Activated naive CD8-positive, alpha-beta T cell treated with anti-CD3 and anti-CD28 coated beads for 36 hours (primary cell): ENCODE measurements at regions not wholly inside any gene's neighbourhood (a gene's known extent, or its start where the extent isn't known, plus 50 kb on each side); places are given as distances from the start of the nearest gene placed in this dataset.
"Not testable (repeated sequence)": the region's sequence is repeated elsewhere in the genome, so short reads cannot be mapped to it uniquely, and the experiment has no call there.

ENCODE experiments used
- DNase-seq: peaks from one replicate; pipeline ENCODE4 v3.0.0; 2021
- H3K27ac Mint-ChIP-seq: one replicate; pipeline ENCODE4 v1.8.0; 2022; ENCODE audit warnings: mild to moderate bottlenecking, moderate library complexity, mixed read lengths
- H3K27me3 Mint-ChIP-seq: one replicate; pipeline ENCODE4 v1.8.0; 2022; ENCODE audit warnings: mild to moderate bottlenecking, mixed read lengths
- H3K36me3 Mint-ChIP-seq: one replicate; pipeline ENCODE4 v1.8.0; 2021; ENCODE audit warnings: mild to moderate bottlenecking, mixed read lengths
- H3K4me1 Mint-ChIP-seq: one replicate; pipeline ENCODE4 v1.8.0; 2021; ENCODE audit warnings: mixed read lengths
- H3K4me3 Mint-ChIP-seq: one replicate; pipeline ENCODE4 v1.8.0; 2022; ENCODE audit warnings: mild to moderate bottlenecking, moderate library complexity, mixed read lengths
- H3K9me3 Mint-ChIP-seq: one replicate; pipeline ENCODE4 v1.8.0; 2022; ENCODE audit warnings: mixed read lengths

DNA sequence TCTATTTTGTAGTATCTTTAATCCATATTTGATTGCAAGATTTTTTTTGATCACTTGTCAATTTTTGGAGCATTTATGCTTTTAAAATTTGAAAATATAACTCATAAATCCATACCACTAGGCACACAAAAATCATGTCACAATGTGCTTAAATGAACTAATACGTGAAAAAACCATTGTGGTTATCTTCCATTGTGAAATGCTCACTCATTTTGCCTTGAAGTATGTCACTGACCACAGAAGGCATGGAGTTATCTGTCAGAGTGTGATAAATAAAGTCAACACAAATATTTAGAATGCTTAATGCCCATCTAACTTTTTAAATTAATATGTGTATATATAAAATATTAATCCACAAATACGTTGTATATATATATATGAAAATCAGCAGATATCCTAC is 347.2 kb downstream of the PTPRC start:
- no peak for DNase-seq
- no peak overlapping the region for H3K4me3 Mint-ChIP-seq
- no peak overlapping the region for H3K27ac Mint-ChIP-seq
- peaks cover 2% of the 10 kb centered on the region for H3K4me1 Mint-ChIP-seq
- H3K27me3 Mint-ChIP-seq = no peaks in the 10 kb centered on the region
- no peaks in the 10 kb centered on the region for H3K9me3 Mint-ChIP-seq
- no peaks in the 10 kb centered on the region for H3K36me3 Mint-ChIP-seq

DNA sequence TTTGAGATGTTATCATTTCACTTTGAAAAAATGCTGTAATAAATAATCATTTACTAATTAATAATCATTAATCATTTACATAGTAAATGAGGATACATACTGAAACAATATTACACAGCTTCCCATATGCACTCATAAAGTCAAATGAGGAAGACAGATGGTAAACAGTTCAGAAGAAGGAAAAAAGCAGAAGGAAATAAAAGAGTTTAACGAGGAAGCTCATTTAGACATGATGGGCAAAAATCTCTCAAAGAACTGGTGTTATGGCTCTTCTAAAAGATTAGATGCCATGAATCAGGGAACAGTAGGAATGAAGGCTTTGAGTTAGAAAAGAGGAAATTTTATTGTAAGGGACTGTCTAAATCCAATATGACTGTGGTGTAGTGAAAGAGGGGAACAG is 347.6 kb downstream of the PTPRC start:
- Mint-ChIP-seq H3K27me3 (no peaks in the 10 kb centered on the region), H3K4me1 (peaks cover 2% of the 10 kb centered on the region), H3K9me3 (no peaks in the 10 kb centered on the region), H3K27ac (no peak overlapping the region), H3K36me3 (no peaks in the 10 kb centered on the region), H3K4me3 (no peak overlapping the region)
- no peak for DNase-seq

DNA sequence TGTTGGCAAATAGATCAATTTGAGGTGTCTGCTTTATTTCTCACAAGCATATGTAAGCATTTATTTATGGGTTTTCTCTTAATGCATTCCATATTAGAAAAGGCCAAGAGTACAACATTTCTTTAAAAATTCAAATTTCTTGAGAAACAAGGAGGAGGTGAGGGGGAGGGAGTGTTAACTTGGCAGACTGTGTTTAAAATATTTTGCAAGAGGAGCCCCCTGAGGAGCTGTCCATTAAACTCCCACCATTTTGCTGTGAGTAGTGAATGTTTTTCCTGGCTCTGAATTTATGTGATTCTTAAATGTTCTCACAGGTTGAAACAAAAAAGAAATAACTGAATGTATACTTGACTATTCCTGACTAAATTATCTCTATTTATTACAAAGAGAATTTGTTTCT is 363.8 kb downstream of the PTPRC start:
- Mint-ChIP-seq H3K4me1 (no peaks in the 10 kb centered on the region), H3K27me3 (no peaks in the 10 kb centered on the region), H3K4me3 (no peak overlapping the region), H3K9me3 (no peaks in the 10 kb centered on the region), H3K36me3 (no peaks in the 10 kb centered on the region), H3K27ac (no peak overlapping the region)
- DNase-seq = no peak

DNA sequence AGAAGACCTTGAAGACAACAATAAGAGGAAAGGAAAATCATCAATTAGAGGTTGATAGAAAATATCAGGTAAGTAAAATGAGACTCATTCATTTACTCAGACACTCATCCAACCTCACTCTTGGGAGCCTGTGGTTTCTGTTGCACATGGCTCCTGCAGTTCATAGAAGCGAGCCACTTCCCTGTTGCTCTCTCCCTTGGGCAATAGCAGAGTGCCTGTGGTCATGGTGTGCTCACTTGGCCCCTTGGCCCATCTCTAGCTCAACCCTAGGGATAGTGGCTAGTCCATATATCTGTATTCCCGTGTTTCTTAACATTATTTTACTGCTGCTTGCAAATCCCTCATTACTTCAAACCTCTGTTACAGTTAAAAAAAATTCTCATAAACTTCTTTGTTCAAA is 368.6 kb downstream of the PTPRC start:
- H3K4me3 Mint-ChIP-seq = no peak overlapping the region
- peaks cover 15% of the 10 kb centered on the region for H3K4me1 Mint-ChIP-seq
- H3K9me3 Mint-ChIP-seq = no peaks in the 10 kb centered on the region
- H3K36me3 Mint-ChIP-seq = no peaks in the 10 kb centered on the region
- peaks cover 6% of the 10 kb centered on the region for H3K27me3 Mint-ChIP-seq
- no peak for DNase-seq
- H3K27ac Mint-ChIP-seq = no peak overlapping the region

DNA sequence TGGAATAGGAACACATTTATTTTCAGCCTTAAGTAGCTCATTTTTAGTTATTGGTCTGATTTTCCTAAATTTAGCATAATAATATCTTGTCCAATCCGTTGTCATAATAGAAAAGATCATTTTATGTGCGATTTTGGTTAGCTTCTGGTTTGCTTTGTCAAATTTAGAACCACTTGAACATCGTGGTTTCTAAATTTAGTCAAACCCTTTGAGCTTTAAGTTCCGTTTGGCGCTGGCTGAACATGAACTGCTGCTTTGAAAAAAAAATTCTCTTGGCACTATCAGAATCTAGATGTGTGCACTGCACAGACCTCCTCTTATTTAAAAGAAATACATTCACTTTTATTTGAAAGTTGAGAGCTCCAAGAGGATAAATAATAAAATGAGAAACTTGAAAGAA is 370.6 kb downstream of the PTPRC start:
- H3K9me3 Mint-ChIP-seq = no peaks in the 10 kb centered on the region
- no peaks in the 10 kb centered on the region for H3K36me3 Mint-ChIP-seq
- peak overlapping the region; percentile 8 for H3K4me3 Mint-ChIP-seq
- peaks cover 15% of the 10 kb centered on the region for H3K4me1 Mint-ChIP-seq
- peak overlapping the region; percentile 62 for H3K27ac Mint-ChIP-seq
- peaks cover 6% of the 10 kb centered on the region for H3K27me3 Mint-ChIP-seq
- no peak for DNase-seq

DNA sequence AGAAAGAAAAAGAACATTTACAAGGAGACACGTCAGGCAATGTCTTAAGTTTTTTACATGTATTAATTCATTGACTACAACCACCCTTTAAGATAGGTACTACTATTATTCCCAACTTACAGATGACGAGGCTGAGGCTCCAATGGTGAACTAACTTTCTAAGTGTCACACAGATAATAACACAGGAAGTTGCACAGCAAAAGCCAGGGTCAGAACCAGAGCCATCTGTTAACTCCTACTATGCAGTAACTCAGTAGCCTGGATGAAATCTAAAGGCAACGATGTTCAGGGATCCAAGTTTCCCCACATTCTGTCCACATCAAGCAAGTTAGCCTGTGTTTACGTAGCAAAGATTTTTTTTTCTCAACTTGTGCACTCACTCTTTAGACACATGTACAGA is 371.7 kb downstream of the PTPRC start:
- Mint-ChIP-seq H3K27me3 (peaks cover 6% of the 10 kb centered on the region), H3K36me3 (no peaks in the 10 kb centered on the region), H3K4me1 (peaks cover 15% of the 10 kb centered on the region), H3K9me3 (no peaks in the 10 kb centered on the region), H3K4me3 (no peak overlapping the region), H3K27ac (no peak overlapping the region)
- no peak for DNase-seq

DNA sequence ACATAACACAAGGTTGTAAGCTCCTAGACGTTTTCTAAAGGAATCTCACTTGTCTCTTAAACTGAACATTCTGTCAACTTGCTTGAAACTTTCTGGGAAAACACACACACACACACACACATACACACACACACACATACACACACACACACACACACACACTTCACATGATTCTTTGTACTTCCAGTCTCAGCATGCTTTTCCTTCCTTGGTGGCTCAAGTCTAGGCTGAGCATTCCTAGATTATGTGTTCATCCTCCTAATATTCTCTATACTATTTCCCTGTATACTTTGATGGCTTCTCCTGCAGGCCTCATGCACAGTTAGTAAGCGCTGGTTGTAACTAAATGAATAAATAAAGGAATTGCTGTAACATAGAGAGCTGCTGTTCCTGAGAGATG is 372.1 kb downstream of the PTPRC start:
- Mint-ChIP-seq H3K4me3 (no peak overlapping the region), H3K27me3 (peaks cover 6% of the 10 kb centered on the region)

DNA sequence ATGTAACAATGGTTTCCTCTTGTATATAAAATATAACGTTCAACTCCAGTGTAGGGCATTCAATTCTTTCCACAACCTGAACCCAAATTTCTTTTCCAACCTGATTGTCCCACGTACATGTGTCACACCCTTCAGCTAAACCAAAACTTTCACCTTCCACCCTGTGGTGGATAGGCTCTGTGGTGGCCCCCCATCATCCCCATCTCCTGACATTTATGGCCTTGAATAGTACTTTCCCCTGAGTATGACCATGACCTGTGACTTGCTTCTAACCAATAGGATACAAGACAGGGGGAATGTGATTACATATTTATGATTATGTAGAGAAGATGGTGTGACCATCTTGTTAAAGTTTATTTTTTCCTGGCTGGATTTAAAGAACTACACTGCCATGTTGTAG is 377.0 kb downstream of the PTPRC start:
- Mint-ChIP-seq H3K4me1 (peaks cover 5% of the 10 kb centered on the region), H3K4me3 (no peak overlapping the region), H3K9me3 (no peaks in the 10 kb centered on the region), H3K27ac (no peak overlapping the region), H3K36me3 (no peaks in the 10 kb centered on the region), H3K27me3 (no peaks in the 10 kb centered on the region)
- DNase-seq = no peak

More for the DNA sequence above, 372.1 kb downstream of the PTPRC start:
- Mint-ChIP-seq H3K36me3 (no peaks in the 10 kb centered on the region), H3K27ac (no peak overlapping the region), H3K9me3 (no peaks in the 10 kb centered on the region), H3K4me1 (peaks cover 18% of the 10 kb centered on the region)
- DNase-seq = no peak

DNA sequence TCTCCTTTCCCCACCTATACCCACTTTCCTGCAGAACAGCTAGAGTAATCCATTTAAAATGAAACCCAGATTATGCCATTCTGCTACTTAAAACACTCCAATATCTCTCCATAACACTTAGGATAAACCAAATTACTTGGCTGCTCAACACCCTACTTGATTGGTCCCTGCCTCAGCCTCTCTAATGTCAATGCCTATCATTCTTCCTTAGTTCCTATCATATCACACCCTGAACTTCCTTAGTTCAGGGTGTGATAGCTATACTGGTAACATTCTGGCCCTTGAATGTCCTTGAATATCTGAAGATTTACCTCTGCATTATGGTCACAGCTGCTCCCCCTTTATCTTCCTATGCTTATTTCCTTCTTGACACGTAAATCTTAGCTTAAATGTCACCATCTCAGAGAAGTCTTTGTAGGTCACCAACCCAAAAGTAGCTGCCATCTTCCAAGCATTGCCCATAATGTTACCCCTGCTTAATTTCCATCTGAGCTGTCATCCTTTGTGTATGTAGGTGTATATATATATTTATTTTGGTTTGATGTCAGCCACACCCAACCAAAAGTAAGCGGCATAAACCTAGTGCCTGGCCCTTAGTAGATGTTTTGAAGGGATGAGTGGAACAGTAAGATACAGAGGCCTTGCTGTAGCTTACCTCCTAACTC is 379.8 kb downstream of the PTPRC start:
- no peaks in the 10 kb centered on the region for H3K27me3 Mint-ChIP-seq
- DNase-seq = no peak
- H3K4me3 Mint-ChIP-seq = no peak overlapping the region
- H3K36me3 Mint-ChIP-seq = no peaks in the 10 kb centered on the region
- H3K27ac Mint-ChIP-seq = no peak overlapping the region
- no peaks in the 10 kb centered on the region for H3K9me3 Mint-ChIP-seq
- H3K4me1 Mint-ChIP-seq = peaks cover 9% of the 10 kb centered on the region

DNA sequence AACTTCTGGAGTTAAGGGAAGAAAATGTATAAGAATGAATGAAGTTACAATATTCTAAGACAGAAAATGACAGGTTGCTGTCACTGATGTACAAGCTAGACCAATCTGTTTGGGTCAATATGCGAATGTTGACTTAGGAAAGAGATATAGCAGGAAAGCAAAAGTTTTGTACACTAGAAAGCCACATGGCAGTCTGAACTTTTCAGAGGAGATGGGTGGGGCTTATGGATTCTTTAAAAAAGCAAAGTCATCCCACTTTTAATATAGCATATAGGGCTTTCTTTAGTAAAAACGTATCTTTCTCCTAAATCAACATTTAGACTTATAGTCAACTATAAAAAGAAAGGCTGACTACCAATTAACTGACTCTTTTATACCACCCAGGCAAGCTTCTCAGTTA is 381.2 kb downstream of the PTPRC start:
- Mint-ChIP-seq H3K9me3 (no peaks in the 10 kb centered on the region), H3K27me3 (no peaks in the 10 kb centered on the region), H3K27ac (no peak overlapping the region), H3K4me3 (no peak overlapping the region), H3K36me3 (no peaks in the 10 kb centered on the region), H3K4me1 (peaks cover 9% of the 10 kb centered on the region)
- no peak for DNase-seq

DNA sequence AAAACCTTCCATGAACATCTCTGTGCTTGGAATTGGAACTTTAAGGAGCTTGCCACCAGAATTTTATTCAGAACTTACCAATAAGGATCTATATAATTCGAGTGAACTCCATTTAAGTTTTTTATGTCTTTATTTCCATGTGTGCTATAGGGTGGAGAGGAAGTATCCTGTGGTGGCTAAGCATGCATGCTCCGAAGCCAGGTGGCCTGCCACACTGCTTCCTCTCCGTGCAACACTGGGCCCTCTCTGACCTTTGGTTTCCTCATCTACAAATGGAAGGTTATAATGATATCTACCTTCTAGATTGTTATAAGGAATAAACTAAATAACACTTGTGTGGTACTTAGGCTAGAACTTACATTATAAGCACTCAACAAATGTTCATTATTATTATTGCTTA is 382.1 kb downstream of the PTPRC start:
- no peak overlapping the region for H3K4me3 Mint-ChIP-seq
- H3K27ac Mint-ChIP-seq = no peak overlapping the region
- H3K4me1 Mint-ChIP-seq = peaks cover 6% of the 10 kb centered on the region
- H3K9me3 Mint-ChIP-seq = no peaks in the 10 kb centered on the region
- no peaks in the 10 kb centered on the region for H3K36me3 Mint-ChIP-seq
- no peaks in the 10 kb centered on the region for H3K27me3 Mint-ChIP-seq
- no peak for DNase-seq

DNA sequence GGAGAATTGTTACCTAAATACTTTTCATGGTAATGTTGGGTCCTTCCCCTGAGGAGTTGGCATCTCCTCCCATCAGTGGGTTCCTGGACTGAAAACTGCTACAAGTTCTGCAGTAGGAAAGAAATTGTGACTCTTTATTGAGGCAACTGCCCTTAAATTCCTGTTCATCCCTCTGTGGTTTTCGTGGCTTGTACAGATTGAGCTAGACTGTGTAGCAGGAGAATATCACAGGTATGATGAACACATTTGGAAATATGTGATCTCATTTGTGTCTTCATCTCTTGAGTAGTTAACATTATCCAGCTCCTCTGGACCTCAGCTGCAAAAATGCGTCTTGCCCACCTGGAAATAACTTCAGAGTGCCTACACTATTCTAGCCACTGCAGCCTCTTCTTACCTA is 390.6 kb downstream of the PTPRC start:
- Mint-ChIP-seq H3K4me1 (peaks cover 21% of the 10 kb centered on the region), H3K27ac (no peak overlapping the region), H3K36me3 (peaks cover 6% of the 10 kb centered on the region), H3K27me3 (no peaks in the 10 kb centered on the region), H3K4me3 (no peak overlapping the region), H3K9me3 (peaks cover 7% of the 10 kb centered on the region)
- DNase-seq = no peak

DNA sequence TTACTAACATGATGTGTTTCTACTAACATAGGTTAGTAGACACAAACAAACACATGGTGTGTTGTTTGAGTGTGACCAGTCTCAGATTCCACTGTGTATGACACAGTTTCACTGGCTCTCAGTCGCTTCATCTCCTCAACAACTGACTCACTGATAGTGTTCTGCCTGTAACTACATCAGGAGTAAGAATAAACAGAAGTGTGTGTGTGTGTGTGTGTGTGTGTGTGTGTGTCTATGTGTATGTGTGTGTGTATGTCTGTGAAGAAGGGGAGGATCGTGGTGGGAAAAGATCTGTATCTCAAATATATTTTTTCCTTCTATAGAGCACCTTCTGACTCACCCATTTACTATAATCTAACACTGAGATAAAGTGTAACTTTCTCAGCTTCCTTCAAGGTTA is 391.0 kb downstream of the PTPRC start:
- peaks cover 7% of the 10 kb centered on the region for H3K9me3 Mint-ChIP-seq
- H3K27me3 Mint-ChIP-seq = no peaks in the 10 kb centered on the region
- peaks cover 6% of the 10 kb centered on the region for H3K36me3 Mint-ChIP-seq
- H3K4me3 Mint-ChIP-seq = no peak overlapping the region
- peaks cover 21% of the 10 kb centered on the region for H3K4me1 Mint-ChIP-seq
- H3K27ac Mint-ChIP-seq = no peak overlapping the region
- DNase-seq = no peak

DNA sequence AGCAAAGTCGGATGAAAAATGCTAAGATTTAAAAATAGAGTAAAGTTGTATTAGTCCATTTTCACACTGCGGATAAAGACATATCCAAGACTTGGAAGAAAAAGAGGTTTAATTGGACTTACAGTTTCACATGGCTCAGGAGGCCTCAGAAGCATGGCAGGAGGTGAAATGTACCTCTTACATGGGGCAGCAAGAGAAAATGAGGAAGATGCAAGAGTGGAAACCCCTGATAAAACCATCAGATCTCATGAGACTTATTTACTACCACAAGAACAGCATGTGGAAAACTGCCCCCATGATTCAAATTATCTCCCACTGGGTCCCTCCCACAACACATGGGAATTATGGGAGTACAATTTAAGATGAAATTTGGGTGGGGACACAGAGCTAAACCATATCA is 391.7 kb downstream of the PTPRC start:
- H3K4me1 Mint-ChIP-seq = peaks cover 21% of the 10 kb centered on the region
- H3K9me3 Mint-ChIP-seq, H3K27me3 Mint-ChIP-seq, H3K4me3 Mint-ChIP-seq, DNase-seq, H3K27ac Mint-ChIP-seq, H3K36me3 Mint-ChIP-seq: not testable (repeated sequence)

DNA sequence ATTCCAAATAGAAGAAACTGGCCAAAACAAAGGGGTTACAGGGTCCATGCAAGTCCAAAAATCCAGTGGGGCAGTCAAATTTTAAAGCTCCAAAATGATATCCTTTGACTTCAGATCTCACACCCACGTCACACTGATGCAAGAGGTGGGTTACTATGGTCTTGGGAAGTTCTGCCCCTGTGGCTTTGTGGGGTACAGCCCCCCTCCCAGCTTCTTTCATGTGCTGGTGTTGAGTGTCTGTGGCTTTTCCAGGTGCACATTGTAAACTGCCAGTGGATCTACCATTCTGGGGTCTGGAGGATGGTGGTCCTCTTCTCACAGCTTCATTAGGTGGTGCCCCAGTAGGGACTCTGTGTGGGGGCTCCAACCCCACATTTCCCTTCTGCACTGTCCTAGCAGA is 392.3 kb downstream of the PTPRC start:
- H3K4me1 Mint-ChIP-seq = peaks cover 21% of the 10 kb centered on the region
- H3K36me3 Mint-ChIP-seq, H3K27me3 Mint-ChIP-seq, H3K27ac Mint-ChIP-seq, DNase-seq, H3K4me3 Mint-ChIP-seq, H3K9me3 Mint-ChIP-seq: not testable (repeated sequence)

DNA sequence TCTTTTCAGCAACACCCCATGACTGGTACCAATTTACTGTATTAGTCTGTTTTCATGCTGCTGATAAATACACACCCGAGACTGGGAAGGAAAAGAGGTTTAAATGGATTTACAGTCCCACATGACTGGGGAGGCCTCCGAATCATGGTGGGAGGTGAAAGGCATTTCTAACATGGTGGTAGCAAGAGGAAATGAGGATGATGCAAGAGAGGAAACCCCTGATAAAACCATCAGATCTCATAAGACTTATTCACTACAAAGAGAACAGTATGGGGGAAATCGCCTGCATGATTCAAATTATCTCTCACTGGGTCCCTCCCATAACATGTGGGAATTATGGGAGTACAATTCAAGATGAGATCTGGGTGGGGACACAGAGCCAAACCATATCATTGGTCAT is 393.6 kb downstream of the PTPRC start:
- not testable (repeated sequence) for H3K9me3 Mint-ChIP-seq, H3K27me3 Mint-ChIP-seq, DNase-seq, H3K4me3 Mint-ChIP-seq, H3K36me3 Mint-ChIP-seq
- Mint-ChIP-seq H3K27ac (peak overlapping the region; percentile 38), H3K4me1 (peaks cover 21% of the 10 kb centered on the region)

DNA sequence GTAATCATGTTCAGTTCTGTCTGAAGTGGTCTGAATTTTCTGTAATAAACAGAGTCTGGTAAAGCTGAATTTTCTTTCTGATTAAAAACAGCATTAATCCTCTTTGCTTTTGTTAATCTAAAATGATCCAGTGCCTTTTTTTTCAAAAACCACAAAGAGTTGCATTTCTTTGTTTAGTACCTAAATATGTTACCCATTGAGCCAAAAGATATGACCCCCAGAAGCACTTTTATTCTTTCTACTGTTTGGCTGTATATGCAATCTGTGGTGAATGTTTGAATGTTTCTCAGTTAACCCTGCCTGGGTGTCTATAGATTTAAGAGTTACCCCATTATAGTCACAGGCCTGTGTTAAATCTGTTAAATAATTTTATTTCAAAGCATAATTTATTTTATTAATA is 394.8 kb downstream of the PTPRC start:
- Mint-ChIP-seq H3K27ac (no peak overlapping the region), H3K9me3 (peaks cover 4% of the 10 kb centered on the region), H3K4me1 (peaks cover 21% of the 10 kb centered on the region), H3K27me3 (no peaks in the 10 kb centered on the region), H3K36me3 (peaks cover 6% of the 10 kb centered on the region), H3K4me3 (no peak overlapping the region)
- DNase-seq = no peak
